HG03280 (cell line): ENCODE measurements at regions not wholly inside any gene's neighbourhood (a gene's known extent, or its start where the extent isn't known, plus 50 kb on each side); places are given as distances from the start of the nearest gene placed in this dataset.

Experiments used
- ATAC-seq: cut with Tn5 transposase; IDR thresholded peaks from one replicate; pipeline ENCODE4 v1.9.1; 2021; ENCODE audit warnings: mild to moderate bottlenecking, moderate library complexity; ENCODE audit not compliant: unreplicated experiment

DNA sequence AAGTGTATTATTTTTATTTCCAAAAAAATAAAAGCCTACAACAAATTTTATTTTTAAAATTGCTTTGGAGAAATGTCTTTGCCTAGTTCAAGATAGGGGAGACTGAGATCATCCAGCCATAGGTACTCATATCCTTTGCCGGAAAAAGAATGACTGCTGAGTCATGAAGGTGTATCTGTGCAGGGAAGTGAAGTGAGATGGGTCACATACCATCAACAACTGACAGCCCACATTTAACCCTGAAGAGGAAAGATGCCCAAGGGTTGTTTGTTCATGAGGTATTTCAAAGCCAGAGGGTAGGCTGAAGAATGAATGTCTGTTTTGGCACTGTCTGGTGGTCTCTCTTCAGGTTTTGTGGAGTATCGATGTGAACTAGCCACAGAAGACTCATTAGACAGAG lies 106.7 kb upstream of the TTC29 start:
- ATAC-seq, result no peak

DNA sequence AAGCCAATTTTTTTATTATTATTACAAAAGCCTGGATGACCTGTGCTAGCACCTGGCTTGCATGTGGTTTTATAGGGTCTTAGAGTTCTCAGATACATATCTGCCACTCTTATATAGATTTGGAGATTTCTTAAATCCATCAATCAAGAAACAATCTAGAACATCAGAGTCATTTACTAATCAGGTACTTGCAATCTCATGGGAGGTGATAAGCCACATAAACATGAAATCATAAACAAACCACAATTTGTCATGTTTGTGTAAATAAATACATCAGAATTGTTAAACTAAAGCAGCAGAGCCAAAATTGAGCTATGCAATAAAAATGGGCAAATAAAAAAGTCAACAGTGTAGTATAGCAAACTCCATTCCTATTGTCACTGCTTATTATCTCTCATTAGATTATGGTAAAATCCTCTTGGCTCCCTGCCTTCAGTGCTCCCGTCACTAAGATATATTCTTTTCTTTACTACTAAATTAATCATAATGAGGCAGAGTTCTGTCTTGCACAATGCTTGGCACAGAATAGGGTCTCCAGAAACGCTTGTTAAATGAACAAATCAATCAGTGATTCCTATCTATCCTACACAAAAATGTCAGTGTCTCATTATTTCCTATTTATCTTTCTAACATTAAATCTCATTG lies 108.7 kb upstream of the TTC29 start:
- no peak for ATAC-seq

DNA sequence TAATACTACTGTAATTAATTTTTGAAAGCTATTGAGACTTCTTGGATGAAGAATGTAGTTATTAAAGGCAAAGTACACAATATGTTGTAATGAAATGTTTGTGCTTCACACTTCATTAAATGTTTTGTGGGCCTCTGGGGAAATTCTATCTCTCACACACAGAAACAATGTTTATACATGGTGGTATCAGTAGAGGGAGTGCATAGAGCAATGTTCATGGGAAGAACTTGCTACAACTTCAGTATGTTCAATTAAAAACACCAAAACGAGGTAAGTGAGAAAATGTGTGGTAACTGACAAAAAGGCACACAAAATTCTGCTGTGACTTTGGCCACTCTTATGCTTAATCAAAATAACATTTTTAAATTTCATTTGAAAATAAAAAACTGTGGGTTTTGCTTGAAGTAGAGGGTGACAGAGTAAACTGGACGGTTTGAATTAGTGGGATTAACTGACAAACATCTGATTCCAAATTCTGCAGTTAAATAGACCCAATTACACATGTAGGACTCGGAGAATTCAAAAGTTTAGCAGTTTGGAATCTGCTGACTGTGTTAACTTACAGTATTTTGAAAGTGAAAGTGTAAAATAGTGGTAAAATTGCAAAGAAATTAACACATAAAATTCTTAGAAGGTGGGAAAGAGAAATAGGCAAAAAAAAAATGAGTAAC lies 111.4 kb upstream of the TTC29 start:
- ATAC-seq, result no peak

DNA sequence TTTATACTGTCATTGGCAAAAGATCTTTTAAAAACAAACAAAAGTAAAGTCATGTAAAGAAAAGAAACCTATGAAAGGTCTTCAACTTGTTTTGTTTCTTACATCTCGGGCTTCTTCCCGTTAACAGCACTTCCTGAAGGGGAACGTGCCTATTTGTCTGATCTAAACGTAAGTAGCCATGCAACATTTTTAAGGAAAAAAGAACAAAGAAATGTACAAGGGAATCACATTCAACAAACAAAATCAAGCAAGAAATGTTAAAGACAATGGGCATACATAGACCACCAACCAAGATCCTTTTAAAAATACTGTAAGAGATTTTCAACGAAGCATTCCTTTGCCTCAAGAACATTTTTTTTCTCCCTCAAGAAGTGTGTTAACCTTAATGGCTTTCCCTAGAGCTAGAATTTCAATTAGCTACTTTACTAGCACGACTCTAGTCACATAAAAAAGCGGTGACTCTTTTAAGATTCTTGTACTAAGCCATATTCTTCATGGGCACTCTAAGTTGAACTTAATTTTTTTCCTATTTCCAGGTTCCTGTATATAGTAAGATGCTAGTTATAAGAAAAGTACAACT lies 112.0 kb upstream of the TTC29 start:
- no peak for ATAC-seq

DNA sequence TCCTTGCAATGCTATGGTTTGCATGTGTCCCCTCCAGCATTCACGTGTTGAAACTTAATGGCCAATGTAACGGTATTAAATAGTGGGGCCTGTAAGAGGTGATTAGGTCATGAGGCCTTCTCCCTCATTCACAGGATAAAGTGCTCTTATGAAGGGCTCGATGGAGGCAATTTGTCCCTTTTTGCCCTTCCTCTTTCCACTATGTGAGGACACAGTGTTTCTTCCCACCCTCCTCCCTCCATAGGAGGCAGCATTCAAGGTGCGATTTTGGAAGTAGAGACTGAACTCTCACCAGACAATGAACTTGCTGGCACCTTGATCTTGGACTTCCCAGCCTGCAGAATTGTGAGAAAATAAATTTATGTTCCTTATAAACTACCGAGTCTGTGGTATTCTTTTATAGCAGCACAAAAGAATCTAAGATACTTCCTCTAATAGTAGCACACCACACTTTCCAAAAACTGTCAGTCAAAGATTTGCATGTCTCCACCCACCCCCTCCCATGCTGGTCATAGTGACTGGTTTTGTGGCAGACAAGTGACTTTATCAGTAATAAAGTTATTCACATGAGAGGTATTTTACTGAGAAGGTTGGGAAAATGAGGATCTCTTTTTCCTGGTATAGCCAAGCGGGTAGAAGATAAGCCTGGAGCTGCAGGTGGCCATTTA lies 113.5 kb upstream of the TTC29 start:
- no peak for ATAC-seq

DNA sequence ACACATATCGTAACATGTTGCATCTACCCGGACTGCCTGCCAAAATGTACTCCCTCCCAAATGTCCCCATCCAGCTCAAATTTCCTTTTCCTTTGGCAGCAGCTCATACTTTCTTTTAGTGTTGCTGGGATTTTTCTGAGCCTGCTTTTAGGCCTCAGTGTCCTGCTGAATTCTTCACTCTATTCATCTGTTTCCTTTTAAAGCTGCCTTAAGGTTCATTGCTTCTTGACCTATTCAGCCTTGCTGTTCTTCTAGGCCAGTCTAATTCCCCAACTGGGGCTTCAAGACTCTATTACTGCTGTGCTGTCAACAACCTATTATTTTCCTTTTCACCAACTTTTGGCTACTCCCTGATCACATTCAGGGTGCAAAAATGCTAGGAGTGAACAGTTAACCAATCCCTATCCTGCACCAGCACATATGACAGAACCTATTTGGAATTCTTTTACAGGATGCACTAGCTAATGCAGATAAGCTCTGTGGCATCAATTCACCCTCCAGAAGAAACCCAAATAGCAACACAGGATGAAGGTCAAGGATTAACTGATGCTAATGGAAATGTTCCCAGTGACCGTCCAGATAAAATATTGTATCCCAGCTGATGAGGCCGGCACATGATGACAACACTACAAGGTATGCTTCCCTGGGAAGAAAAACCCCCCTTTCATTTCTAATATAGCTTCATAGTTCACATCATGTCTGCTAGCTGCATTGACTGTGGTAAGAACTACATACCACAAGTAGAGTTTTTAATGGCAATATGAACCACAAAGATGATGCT lies 114.7 kb upstream of the TTC29 start:
- ATAC-seq, result no peak

DNA sequence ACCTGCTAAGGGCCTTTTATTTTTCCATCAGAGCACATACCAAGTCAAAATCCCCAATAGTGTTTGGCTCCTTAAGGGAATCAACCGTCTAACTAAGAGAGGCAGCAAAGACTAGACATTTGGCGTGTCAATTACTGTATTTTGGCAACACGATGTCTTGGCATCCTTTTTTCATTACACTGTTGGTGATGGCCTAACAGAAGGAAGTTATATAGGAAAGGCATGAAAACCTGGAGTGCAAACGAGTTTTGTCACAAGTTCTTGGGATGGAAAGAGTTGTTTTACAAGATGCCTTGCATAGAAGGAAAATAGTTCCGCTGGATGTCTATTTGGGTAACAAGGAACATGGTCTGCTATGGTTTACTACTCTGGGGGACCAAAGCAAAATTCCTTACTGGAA lies 119.2 kb upstream of the TTC29 start:
- no peak for ATAC-seq

DNA sequence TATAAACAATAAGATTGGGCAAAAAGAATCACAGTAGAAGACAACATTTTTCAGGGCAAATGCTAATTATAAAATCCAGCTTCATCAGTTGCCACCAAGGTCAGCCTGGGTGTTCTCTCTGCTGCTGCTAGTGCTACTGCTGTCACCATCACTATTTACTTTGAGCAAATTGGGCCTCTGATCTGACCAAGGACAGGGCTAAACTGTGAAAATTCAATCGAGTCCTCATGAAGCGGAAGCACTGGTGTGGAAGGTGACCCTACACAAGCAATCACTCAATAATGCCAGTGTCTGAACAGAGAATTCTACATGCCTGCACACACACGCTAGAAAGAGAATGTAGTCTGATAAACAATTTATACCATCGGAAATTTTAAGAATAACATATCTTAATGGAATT lies 122.9 kb upstream of the TTC29 start:
- ATAC-seq, result no peak

DNA sequence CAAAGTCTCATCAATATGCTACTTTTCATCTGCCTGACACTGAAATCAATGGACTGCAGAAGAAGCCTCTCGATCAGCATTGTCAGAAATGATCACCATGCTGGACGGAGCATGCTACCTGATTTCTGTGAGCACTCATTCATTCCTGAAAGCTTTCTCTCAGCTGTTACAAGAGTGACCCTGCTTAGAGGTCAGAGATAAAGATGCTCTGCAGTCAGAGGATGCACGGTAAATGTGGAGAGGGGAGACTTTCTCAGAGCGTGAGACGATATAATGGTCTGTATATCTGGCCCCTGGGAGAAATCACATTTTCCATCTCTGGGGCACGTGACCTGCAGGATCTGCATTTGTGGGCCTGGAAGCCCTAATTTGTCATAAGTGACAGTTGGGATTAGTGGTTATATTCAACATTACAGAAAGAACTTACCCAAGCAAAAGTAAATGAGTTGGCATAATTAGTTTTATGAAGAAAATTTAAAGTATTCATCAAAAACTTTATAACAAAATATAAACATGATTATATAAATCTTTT lies 125.6 kb upstream of the TTC29 start:
- ATAC-seq, result no peak

DNA sequence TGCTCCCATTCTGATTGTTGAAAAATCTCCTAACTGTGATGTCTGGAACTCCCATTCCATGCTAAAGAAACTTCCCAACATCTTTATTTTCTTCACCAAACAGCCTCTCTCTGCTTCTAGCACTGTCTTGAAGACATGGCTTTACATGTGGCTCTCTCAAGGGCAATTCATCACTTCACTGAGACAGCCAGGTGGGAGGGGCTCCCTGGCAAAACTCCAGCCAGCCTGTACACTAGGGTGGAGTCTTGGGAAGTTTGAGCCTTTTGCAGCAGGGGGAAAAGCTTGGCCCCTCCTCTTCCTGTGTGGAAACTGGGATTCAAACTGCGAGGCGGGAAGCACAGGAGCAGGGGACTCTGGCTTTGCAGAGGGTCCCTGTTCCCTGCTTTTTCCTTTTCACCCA lies 130.5 kb upstream of the TTC29 start:
- no peak for ATAC-seq

DNA sequence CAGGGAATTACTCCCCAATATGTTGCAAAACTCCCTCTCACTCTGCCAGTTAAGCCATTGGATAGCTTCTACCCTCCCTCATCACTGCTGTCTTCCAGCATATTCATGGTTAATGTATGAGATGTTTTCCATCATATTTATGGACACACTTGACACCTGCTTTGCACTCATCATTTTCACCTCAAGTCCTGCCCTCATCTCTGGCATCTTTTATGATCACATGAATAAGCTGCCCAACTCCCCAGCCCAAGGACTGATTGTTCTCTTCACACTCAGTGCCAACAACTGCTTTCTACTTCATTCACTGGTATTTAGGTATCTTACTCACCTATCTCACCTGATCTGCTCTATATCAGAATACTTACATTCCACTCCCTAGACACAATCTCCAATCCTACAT lies 131.1 kb upstream of the TTC29 start:
- ATAC-seq, result no peak

DNA sequence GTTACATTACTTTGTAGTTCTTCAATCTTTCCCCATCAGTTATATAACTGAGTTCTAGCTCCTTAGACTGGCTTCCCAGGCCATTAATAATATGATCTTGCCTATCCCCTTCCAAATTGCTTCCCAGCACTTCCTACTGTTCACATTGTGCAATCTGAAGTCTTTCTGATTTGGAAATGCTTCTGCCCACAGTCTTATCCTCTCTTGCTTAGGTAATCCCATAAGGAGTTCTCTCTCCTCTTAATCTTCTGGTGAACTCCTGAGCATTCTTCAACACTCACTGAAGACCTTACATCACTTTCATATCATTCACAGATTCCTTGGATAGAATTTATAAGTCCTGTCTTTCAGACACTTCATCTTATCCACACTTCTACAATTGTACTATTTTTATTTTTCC lies 132.7 kb upstream of the TTC29 start:
- no peak for ATAC-seq

DNA sequence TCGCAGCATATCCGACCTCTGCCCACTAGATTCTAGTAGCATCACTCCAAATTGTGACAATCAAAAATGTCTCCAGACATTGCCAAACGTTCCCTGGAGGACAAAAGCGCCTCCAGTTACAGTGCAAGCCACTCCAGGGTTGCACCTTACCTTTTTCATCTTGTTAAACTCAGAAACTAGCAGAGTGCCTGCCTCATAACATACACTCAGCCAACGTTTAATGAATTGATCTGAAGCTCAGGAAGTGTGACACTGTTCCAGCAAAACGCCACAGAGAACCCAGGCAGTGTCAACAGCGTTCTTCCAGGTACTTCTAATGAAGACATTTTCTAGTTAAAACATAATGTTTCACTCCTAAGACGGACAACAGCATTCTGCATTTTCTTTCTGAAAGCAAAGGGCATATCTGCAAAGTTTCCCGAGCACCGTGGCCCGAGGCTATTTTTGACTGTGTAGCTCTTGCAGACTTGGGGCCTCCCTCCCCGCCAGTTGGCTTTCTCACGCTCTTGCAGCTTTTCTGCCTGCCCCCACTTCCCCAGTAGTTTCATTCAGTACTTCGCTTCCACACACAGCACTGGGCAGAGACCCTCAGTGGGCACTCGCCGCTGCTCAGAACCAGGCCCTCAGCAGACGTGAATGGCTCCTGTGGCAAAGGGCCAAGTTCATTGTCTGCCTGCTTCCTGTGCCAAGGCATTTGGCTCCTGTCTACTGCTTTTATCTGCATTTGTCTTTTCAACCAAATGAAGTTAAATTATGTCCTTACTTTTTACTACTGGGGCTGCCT lies 133.4 kb upstream of the TTC29 start:
- ATAC-seq, result no peak

DNA sequence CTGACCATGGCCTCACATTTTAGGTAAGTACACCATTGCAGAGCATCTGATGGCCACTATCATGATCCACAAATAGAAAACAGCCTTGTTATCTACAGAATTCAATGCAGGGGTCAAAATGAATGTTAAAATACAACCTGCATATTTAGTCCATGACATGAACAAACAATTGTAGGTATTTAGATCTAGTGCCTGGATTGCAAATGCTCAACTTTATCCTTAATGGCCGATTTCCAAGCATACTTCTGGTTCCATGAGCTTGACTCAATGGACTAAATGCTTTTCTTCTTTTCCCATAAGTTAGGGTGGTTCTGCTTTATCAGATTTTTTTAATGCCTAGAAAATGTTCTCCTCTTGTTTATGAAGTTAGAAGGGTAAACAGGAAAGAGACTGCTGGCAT lies 139.2 kb upstream of the TTC29 start:
- no peak for ATAC-seq

DNA sequence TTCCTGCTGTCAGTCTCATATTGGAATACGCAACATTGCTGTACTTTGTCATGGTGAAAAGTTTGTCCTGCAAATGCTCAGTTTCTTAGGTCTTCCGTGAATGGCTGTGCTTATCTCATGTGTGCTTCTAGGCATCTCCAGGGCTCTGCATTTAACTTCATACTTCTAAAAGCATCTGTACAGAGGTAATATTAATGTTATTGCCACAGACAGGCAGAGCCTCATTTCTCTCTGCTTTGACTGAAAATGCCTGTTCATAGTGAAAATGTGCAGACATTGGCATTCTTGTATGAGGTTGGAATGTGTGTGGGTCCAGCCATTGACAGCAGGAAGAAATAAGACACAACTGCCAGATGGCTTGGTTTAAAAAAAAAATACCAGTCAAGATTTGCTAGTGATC lies 140.1 kb upstream of the TTC29 start:
- ATAC-seq, result no peak

DNA sequence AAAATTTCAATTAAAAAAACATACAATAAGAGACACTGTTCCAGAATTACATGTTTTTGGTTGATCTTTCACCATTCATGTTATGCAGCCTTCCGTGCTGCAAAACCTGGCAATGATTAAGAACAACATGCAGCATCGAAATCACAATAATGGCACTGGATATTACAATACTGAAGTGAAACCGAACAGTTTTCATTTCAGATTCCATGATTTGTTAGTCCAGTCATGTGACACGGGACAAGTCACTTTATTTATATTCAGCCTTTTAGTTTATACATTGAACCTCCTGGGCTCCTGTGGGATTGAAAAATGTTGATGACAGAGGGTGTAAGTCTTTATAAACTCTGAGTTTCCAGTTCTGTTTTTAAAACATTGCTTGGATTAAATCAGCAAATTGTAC lies 142.5 kb upstream of the TTC29 start:
- ATAC-seq, result no peak

DNA sequence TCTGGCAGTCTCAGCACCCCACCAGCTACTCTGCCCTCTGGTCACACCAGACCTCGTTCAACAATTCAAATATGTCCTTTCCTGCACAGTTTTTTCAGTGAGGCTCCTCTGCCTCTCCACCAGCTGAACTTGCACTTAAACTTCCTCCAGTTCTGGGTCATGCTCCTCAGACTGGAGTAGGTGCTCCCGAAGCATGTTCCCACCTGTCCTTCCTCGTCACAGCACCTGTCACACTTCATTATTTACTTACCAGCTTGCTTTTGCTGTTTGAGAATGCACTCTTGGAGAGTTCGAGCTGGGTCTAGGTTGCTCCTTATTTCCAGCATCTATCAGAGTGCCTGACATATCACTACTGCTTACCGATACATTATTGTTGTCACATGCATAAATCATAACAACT lies 144.8 kb upstream of the TTC29 start:
- no peak for ATAC-seq

DNA sequence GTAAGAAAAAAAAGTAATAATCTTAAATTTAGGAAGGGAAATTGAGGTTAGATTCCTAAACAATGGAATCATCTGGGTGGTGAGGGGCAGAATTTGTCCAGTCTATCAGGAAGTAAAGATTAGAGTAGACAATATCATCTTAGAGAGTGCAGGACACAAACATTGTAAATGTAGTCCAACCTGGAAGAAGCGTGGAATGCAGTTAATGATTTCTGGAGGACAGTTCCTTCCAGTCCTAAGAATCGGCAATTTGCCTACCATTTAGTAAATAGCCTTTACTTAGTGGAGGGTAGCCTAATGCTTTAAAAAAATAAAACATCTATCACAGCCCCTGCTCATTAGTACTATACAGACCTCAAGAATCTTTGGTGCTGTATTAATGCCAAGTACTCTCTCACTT lies 147.5 kb upstream of the TTC29 start:
- ATAC-seq, result no peak

DNA sequence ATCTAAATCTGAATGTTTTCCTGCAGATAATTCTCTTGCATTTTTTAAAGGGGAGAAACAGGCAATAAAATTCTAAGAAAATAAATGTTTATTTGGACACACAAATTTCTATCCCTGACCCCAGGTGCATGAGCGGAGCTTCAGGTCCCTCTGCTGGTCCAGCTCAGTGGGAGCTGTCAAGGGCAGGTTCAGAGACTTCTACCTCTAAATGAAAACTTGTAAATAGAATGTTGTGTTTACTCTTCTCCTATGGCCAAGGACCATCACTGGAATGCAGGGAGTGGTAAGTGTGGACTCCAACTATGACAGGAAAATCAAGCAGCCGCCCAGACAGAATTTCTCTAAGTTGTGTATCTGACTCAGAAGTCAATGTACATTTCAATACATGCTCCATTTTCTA lies 148.6 kb upstream of the TTC29 start:
- no peak for ATAC-seq
